Activated CD8-positive, alpha-beta T cell treated with anti-CD3 and anti-CD28 coated beads for 36 hours (primary cell): ENCODE measurements at regions not wholly inside any gene's neighbourhood (a gene's known extent, or its start where the extent isn't known, plus 50 kb on each side); places are given as distances from the start of the nearest gene placed in this dataset.

Experiments
- ATAC-seq: fragments of 200-7000 bp; cut with Tn5 transposase; one replicate; pipeline ENCODE4 v1.10.0; 2021; ENCODE audit warnings: mild to moderate bottlenecking, moderate library complexity
- CTCF ChIA-PET: fragments of 350-600 bp; sonication (Branson Sonifier 250); formaldehyde crosslinking; loops from one replicate; lab custom pipeline; 2021; ENCODE audit warnings: antibody characterized with exemption; lab: Charles Lee
- POLR2A ChIA-PET: fragments of 350-600 bp; sonication (Branson Sonifier 250); formaldehyde crosslinking; loops from one replicate; lab custom pipeline; 2021; ENCODE audit warnings: antibody characterized with exemption; lab: Charles Lee
- DNase-seq: peaks from one replicate; pipeline ENCODE4 v3.0.0-alpha.2; 2020
- H3K27ac Mint-ChIP-seq: one replicate; pipeline ENCODE4 v1.8.0; 2021; ENCODE audit warnings: mild to moderate bottlenecking, mixed read lengths
- H3K27me3 Mint-ChIP-seq: one replicate; pipeline ENCODE4 v1.8.0; 2021; ENCODE audit warnings: mixed read lengths
- H3K36me3 Mint-ChIP-seq: one replicate; pipeline ENCODE4 v1.8.0; 2021; ENCODE audit warnings: low read depth, mixed read lengths
- H3K4me1 Mint-ChIP-seq: one replicate; pipeline ENCODE4 v1.8.0; 2021; ENCODE audit warnings: low read depth, mixed read lengths
- H3K4me3 Mint-ChIP-seq: one replicate; pipeline ENCODE4 v1.8.0; 2021; ENCODE audit warnings: mild to moderate bottlenecking, moderate library complexity, mixed read lengths
- H3K9me3 Mint-ChIP-seq: one replicate; pipeline ENCODE4 v1.8.0; 2021; ENCODE audit warnings: mixed read lengths
- intact Hi-C: fragments of 100-400 bp; cut with micrococcal nuclease; formaldehyde crosslinking; loops from one replicate; pipeline ENCODE4 v1.10.0; 2022
- TF ChIP-seq, protein P1 (sequence below): fragments of 200-600 bp; IDR thresholded peaks from one replicate; pipeline ENCODE4 v1.8.0; 2022; ENCODE audit warnings: antibody characterized with exemption, mild to moderate bottlenecking

DNA sequence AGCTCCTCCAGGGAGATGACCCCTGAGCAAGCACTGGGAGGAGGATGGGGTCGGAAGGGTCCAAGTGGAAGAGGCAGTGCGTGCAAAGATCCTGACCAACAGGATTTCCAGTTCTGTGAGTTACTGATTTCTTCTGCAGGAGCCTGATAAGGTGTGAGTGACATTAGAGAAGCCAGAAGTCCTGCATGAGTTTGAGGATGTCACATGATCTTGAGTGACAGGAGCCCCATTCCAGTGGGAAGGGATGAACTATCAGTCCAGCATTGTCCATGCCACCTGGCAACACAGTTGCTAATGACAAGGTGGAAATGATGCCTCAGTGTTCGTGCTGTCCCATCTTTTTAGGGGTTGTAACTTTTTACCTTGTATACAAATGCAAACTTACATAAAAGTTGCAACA, 285.1 kb upstream of the HDAC4 start:
- ATAC-seq (no peak), DNase-seq (no peak)
- Mint-ChIP-seq H3K4me3 (no peak overlapping the region), H3K27ac (no peak overlapping the region), H3K4me1 (no peaks in the 10 kb centered on the region), H3K27me3 (peaks cover 22% of the 10 kb centered on the region), H3K36me3 (no peaks in the 10 kb centered on the region), H3K9me3 (no peaks in the 10 kb centered on the region)
- TF ChIP-seq, protein P1, sequence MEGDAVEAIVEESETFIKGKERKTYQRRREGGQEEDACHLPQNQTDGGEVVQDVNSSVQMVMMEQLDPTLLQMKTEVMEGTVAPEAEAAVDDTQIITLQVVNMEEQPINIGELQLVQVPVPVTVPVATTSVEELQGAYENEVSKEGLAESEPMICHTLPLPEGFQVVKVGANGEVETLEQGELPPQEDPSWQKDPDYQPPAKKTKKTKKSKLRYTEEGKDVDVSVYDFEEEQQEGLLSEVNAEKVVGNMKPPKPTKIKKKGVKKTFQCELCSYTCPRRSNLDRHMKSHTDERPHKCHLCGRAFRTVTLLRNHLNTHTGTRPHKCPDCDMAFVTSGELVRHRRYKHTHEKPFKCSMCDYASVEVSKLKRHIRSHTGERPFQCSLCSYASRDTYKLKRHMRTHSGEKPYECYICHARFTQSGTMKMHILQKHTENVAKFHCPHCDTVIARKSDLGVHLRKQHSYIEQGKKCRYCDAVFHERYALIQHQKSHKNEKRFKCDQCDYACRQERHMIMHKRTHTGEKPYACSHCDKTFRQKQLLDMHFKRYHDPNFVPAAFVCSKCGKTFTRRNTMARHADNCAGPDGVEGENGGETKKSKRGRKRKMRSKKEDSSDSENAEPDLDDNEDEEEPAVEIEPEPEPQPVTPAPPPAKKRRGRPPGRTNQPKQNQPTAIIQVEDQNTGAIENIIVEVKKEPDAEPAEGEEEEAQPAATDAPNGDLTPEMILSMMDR: no peak
- intact Hi-C loops: no loop called here
- ChIA-PET CTCF (no interaction called here), POLR2A (no interaction called here)

DNA sequence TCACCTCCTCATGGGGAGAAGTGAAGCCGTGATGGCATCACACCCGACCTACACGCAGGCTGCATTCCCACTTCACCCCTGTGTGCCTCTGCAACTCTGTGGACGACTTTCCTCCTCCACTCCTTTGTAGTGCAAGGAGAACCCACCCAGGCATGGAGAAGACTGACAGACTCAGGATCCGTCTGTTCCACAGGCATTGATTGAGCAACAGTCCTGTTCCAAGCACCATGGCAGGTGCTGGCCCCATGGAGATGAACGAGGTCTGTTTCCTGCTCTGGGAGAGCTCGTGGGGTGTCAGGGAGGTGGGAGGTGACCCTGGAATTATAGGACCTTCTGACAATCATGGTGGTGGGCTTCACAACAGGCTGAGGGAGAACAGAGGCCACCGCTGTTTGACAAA, 284.7 kb upstream of the HDAC4 start:
- intact Hi-C loops: no loop called here
- CTCF ChIA-PET: no interaction called here
- Mint-ChIP-seq H3K27ac (no peak overlapping the region), H3K36me3 (no peaks in the 10 kb centered on the region), H3K9me3 (no peaks in the 10 kb centered on the region), H3K4me1 (no peaks in the 10 kb centered on the region), H3K27me3 (peaks cover 22% of the 10 kb centered on the region), H3K4me3 (no peak overlapping the region)
- no peak for ATAC-seq
- POLR2A ChIA-PET: no interaction called here
- TF ChIP-seq, protein P1: no peak
- DNase-seq: no peak

DNA sequence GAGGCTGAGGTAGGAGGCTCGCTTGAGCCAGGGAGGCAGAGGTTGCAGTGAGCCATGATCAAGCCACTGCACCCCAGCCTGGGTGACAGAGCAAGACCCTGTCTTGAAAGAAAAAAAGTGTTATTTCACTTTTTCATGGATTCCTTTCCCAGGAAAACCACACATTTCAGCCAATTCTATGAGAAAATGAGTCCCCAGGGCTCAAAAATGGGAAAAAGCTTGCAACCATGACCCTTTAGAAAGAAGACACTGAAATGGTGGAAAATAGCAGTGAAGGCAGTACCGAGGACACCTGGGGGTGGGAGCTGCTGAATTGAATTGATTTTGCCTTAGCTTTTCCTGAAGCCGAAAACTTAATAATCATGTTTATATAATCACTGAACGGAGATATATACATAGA, 284.2 kb upstream of the HDAC4 start:
- CTCF ChIA-PET: no interaction called here

DNA sequence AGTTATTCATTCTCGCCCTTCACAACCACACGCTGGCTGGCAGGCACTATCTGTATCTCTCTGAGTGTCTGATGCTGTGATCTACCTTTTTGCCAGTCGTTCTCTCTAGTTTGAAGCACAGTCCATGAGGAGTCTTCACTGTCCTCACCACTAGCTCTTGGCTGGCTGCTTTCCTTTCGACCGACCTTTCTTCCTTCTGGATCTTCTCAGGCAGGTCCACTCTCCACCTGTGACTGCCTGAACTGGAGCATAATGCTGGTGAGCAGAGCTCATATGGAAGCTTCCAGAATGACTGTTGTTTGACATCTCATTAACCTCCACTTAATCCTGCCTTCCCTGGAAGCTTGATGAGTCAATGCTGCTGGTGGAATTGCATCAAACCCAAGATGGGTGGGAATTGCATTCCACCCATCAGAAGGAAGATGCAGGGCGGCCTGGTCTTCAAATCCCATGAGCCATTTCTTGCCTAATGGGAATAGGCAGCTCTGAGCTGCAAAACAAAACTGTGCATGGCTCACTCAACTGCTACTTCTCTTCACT, 283.5 kb upstream of the HDAC4 start:
- H3K27ac Mint-ChIP-seq: no peak overlapping the region
- no peaks in the 10 kb centered on the region for H3K4me1 Mint-ChIP-seq
- H3K27me3 Mint-ChIP-seq: peaks cover 24% of the 10 kb centered on the region
- POLR2A ChIA-PET: no interaction called here
- CTCF ChIA-PET: no interaction called here
- no peaks in the 10 kb centered on the region for H3K36me3 Mint-ChIP-seq
- H3K9me3 Mint-ChIP-seq: no peaks in the 10 kb centered on the region
- TF ChIP-seq, protein P1: no peak
- DNase-seq (no peak), ATAC-seq (no peak)
- intact Hi-C loops: no loop called here
- H3K4me3 Mint-ChIP-seq: no peak overlapping the region

More for the DNA sequence above, 284.2 kb upstream of the HDAC4 start:
- H3K27me3 Mint-ChIP-seq: peaks cover 24% of the 10 kb centered on the region
- no peak for DNase-seq
- TF ChIP-seq, protein P1: no peak
- intact Hi-C loops: no loop called here
- H3K9me3 Mint-ChIP-seq: no peaks in the 10 kb centered on the region
- no peak for ATAC-seq
- H3K4me1 Mint-ChIP-seq: no peaks in the 10 kb centered on the region
- no peak overlapping the region for H3K4me3 Mint-ChIP-seq
- H3K27ac Mint-ChIP-seq: no peak overlapping the region
- no peaks in the 10 kb centered on the region for H3K36me3 Mint-ChIP-seq
- POLR2A ChIA-PET: no interaction called here

DNA sequence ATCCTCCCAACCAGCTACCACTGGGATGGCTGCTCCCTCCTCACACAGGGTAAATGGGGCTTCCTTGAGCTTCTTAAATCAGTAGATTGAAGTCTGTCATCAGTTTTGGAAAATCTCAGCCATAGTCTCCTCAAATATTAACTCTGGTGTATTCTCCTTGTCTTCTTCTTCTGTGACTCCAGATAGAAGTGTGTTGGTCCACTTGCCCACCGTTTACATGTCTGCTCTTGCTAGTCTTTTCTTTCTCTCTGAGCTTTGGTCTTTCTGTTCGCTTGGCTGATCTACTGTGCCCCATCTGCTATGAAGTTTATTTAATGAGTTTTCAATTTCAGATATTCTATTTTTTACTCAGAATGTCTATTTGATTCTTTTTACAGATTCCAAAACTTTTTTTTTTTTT, 281.7 kb upstream of the HDAC4 start:
- DNase-seq: no peak
- Mint-ChIP-seq H3K36me3 (no peaks in the 10 kb centered on the region), H3K4me1 (no peaks in the 10 kb centered on the region), H3K4me3 (no peak overlapping the region), H3K27ac (no peak overlapping the region), H3K9me3 (no peaks in the 10 kb centered on the region), H3K27me3 (peaks cover 18% of the 10 kb centered on the region)
- ChIA-PET CTCF (no interaction called here), POLR2A (interaction anchor here (1.1 kb wide), 1 partner anchor 9 kb away, joined by 3 read pairs; no protein-coding TSS in a partner anchor)
- intact Hi-C loops: no loop called here
- TF ChIP-seq, protein P1: no peak
- no peak for ATAC-seq
